Karpas-422 (cell line): ENCODE measurements at regions not wholly inside any gene's neighbourhood (a gene's known extent, or its start where the extent isn't known, plus 50 kb on each side); places are given as distances from the start of the nearest gene placed in this dataset.
"Not testable (repeated sequence)": the region's sequence is repeated elsewhere in the genome, so short reads cannot be mapped to it uniquely, and the experiment has no call there.

Source experiments
- DNase-seq: peaks from one replicate; pipeline ENCODE4 v3.0.0-alpha.2; 2015
- H2AFZ ChIP-seq: fragments of 200-600 bp; sonication (generic); 2 replicates; pipeline ENCODE4 v1.6.1; 2014; ENCODE audit warnings: antibody characterized with exemption, low read length, mixed read lengths
- H3K27ac ChIP-seq: fragments of 200-600 bp; sonication (generic); 2 replicates; pipeline ENCODE4 v1.5.1; 2014; ENCODE audit warnings: mild to moderate bottlenecking, low read length, moderate library complexity
- H3K27me3 ChIP-seq: fragments of 200-600 bp; sonication (generic); 2 replicates; pipeline ENCODE4 v1.6.1; 2014; ENCODE audit warnings: low read length, mixed read lengths
- H3K36me3 ChIP-seq: fragments of 200-600 bp; sonication (generic); 2 replicates; pipeline ENCODE4 v1.6.1; 2014; ENCODE audit warnings: low read length, mixed read lengths; ENCODE audit not compliant: insufficient read depth
- H3K4me1 ChIP-seq: fragments of 200-600 bp; sonication (generic); 2 replicates; pipeline ENCODE4 v1.6.1; 2014; ENCODE audit warnings: mild to moderate bottlenecking, low read length, mixed read lengths
- H3K4me2 ChIP-seq: fragments of 200-600 bp; sonication (generic); 2 replicates; pipeline ENCODE4 v1.6.1; 2014; ENCODE audit warnings: low read length, low read depth, mild to moderate bottlenecking; ENCODE audit not compliant: poor library complexity, severe bottlenecking
- H3K4me3 ChIP-seq: fragments of 200-600 bp; sonication (generic); 2 replicates; pipeline ENCODE4 v1.5.1; 2014; ENCODE audit warnings: mild to moderate bottlenecking, antibody characterized with exemption, low read length, mixed read lengths
- H3K79me2 ChIP-seq: fragments of 200-600 bp; sonication (generic); 2 replicates; pipeline ENCODE4 v1.6.1; 2014; ENCODE audit warnings: mild to moderate bottlenecking, low read length, mixed read lengths
- H3K9ac ChIP-seq: fragments of 200-600 bp; sonication (generic); 2 replicates; pipeline ENCODE4 v1.6.0; 2014; ENCODE audit warnings: low read length
- H3K9me2 ChIP-seq: fragments of 200-600 bp; sonication (generic), shearing (Covaris generic); replicated peaks from 2 replicates; pipeline ENCODE4 v1.6.0; 2014; ENCODE audit warnings: mild to moderate bottlenecking, low read length, moderate library complexity; ENCODE audit not compliant: insufficient read depth
- H3K9me3 ChIP-seq: fragments of 300-700, 200-600 bp; sonication (generic); 2 replicates; pipeline ENCODE4 v1.6.1; 2014; ENCODE audit warnings: low read length, mixed read lengths
- H4K20me1 ChIP-seq: fragments of 200-600 bp; sonication (generic); 2 replicates; pipeline ENCODE4 v1.6.1; 2014; ENCODE audit warnings: mild to moderate bottlenecking, antibody characterized with exemption, low read length, low read depth; ENCODE audit not compliant: insufficient read depth

- Histone ChIP-seq H3K9me2 (no peaks in the 10 kb centered on the region), H4K20me1 (no peaks in the 10 kb centered on the region)
Observed at GRCh38 chr4:120591038-120591437, 331.5 kb downstream of the PRDM5 start.

GRCh38 chr4:120589787-120590186 lies 332.7 kb downstream of the PRDM5 start:
- Histone ChIP-seq H3K9me3 (no peaks in the 10 kb centered on the region), H3K79me2 (no peaks in the 10 kb centered on the region), H2AFZ (no peak overlapping the region), H3K27me3 (no peaks in the 10 kb centered on the region), H3K27ac (no peak overlapping the region), H3K4me3 (no peak overlapping the region), H4K20me1 (no peaks in the 10 kb centered on the region), H3K4me2 (no peak overlapping the region), H3K4me1 (no peaks in the 10 kb centered on the region), H3K9ac (no peak overlapping the region), H3K36me3 (no peaks in the 10 kb centered on the region), H3K9me2 (no peaks in the 10 kb centered on the region)
- no peak for DNase-seq

More at GRCh38 chr4:120591038-120591437, 331.5 kb downstream of the PRDM5 start:
- H3K36me3 ChIP-seq = no peaks in the 10 kb centered on the region
- H2AFZ ChIP-seq = no peak overlapping the region
- no peak overlapping the region for H3K27ac ChIP-seq
- no peak overlapping the region for H3K9ac ChIP-seq
- no peak overlapping the region for H3K4me3 ChIP-seq
- H3K79me2 ChIP-seq = no peaks in the 10 kb centered on the region
- no peaks in the 10 kb centered on the region for H3K4me1 ChIP-seq
- no peaks in the 10 kb centered on the region for H3K9me3 ChIP-seq
- H3K4me2 ChIP-seq = no peak overlapping the region
- DNase-seq = no peak
- H3K27me3 ChIP-seq = no peaks in the 10 kb centered on the region

- Histone ChIP-seq H3K79me2 (no peaks in the 10 kb centered on the region), H3K27me3 (no peaks in the 10 kb centered on the region), H3K9me3 (no peaks in the 10 kb centered on the region), H3K36me3 (no peaks in the 10 kb centered on the region), H3K4me3 (no peak overlapping the region), H4K20me1 (no peaks in the 10 kb centered on the region), H3K4me1 (no peaks in the 10 kb centered on the region), H2AFZ (no peak overlapping the region), H3K9me2 (0 out of 2 replicates have a peak, but pooled peaks cover 3% of the 10 kb centered on the region), H3K9ac (no peak overlapping the region), H3K4me2 (no peak overlapping the region), H3K27ac (no peak overlapping the region)
- no peak for DNase-seq
Observed at GRCh38 chr4:120568731-120569130, 353.8 kb downstream of the PRDM5 start.

GRCh38 chr4:120561648-120562047 lies 360.9 kb downstream of the PRDM5 start:
- no peak for DNase-seq
- H4K20me1 ChIP-seq = no peaks in the 10 kb centered on the region
- no peak overlapping the region for H3K27ac ChIP-seq
- H3K4me1 ChIP-seq = no peaks in the 10 kb centered on the region
- no peak overlapping the region for H3K9ac ChIP-seq
- H3K9me3 ChIP-seq = no peaks in the 10 kb centered on the region; the same call in 1 of the 2 replicates
- no peak overlapping the region for H2AFZ ChIP-seq
- no peaks in the 10 kb centered on the region for H3K27me3 ChIP-seq
- H3K9me2 ChIP-seq = 0 out of 2 replicates have a peak, but pooled peaks cover under 1% of the 10 kb centered on the region
- no peaks in the 10 kb centered on the region for H3K36me3 ChIP-seq
- no peak overlapping the region for H3K4me2 ChIP-seq
- H3K79me2 ChIP-seq = no peaks in the 10 kb centered on the region
- no peak overlapping the region for H3K4me3 ChIP-seq

GRCh38 chr4:120557372-120557771 lies 365.2 kb downstream of the PRDM5 start:
- Histone ChIP-seq H3K4me2 (no peak overlapping the region), H3K79me2 (no peaks in the 10 kb centered on the region), H3K27ac (no peak overlapping the region), H3K9me2 (no peaks in the 10 kb centered on the region), H3K4me3 (no peak overlapping the region), H2AFZ (no peak overlapping the region), H3K36me3 (no peaks in the 10 kb centered on the region), H3K27me3 (no peaks in the 10 kb centered on the region), H3K9me3 (no peaks in the 10 kb centered on the region; the same call in 1 of the 2 replicates), H3K4me1 (no peaks in the 10 kb centered on the region), H4K20me1 (no peaks in the 10 kb centered on the region), H3K9ac (no peak overlapping the region)
- no peak for DNase-seq

GRCh38 chr4:120555058-120555457 lies 367.5 kb downstream of the PRDM5 start:
- Histone ChIP-seq H3K9me3 (no peaks in the 10 kb centered on the region), H2AFZ (no peak overlapping the region), H3K79me2 (no peaks in the 10 kb centered on the region), H3K9me2 (no peaks in the 10 kb centered on the region), H3K27ac (no peak overlapping the region), H3K4me3 (no peak overlapping the region), H4K20me1 (no peaks in the 10 kb centered on the region), H3K27me3 (no peaks in the 10 kb centered on the region), H3K36me3 (no peaks in the 10 kb centered on the region), H3K4me2 (no peak overlapping the region), H3K4me1 (no peaks in the 10 kb centered on the region), H3K9ac (no peak overlapping the region)
- DNase-seq = no peak

GRCh38 chr4:120554086-120554485 lies 368.4 kb downstream of the PRDM5 start:
- H2AFZ ChIP-seq = no peak overlapping the region
- H3K27me3 ChIP-seq = no peaks in the 10 kb centered on the region
- no peak overlapping the region for H3K9ac ChIP-seq
- no peaks in the 10 kb centered on the region for H3K79me2 ChIP-seq
- H3K4me3 ChIP-seq = no peak overlapping the region
- no peak overlapping the region for H3K27ac ChIP-seq
- H3K4me2 ChIP-seq = no peak overlapping the region
- no peak for DNase-seq
- H3K4me1 ChIP-seq = no peaks in the 10 kb centered on the region
- no peaks in the 10 kb centered on the region for H3K9me2 ChIP-seq
- no peaks in the 10 kb centered on the region for H3K9me3 ChIP-seq
- no peaks in the 10 kb centered on the region for H4K20me1 ChIP-seq
- H3K36me3 ChIP-seq = no peaks in the 10 kb centered on the region

GRCh38 chr4:120550624-120551220 lies 371.8 kb downstream of the PRDM5 start:
- H3K4me2 ChIP-seq, H3K79me2 ChIP-seq, DNase-seq, H3K27me3 ChIP-seq, H3K4me3 ChIP-seq, H3K9me2 ChIP-seq, H3K4me1 ChIP-seq, H2AFZ ChIP-seq, H3K27ac ChIP-seq, H3K9ac ChIP-seq, H4K20me1 ChIP-seq, H3K36me3 ChIP-seq, H3K9me3 ChIP-seq: not testable (repeated sequence)
